ENCODE measurements at regions not wholly inside any gene's neighbourhood (a gene's known extent, or its start where the extent isn't known, plus 50 kb on each side); places are given as distances from the start of the nearest gene placed in this dataset.
"Not testable (repeated sequence)": the region's sequence is repeated elsewhere in the genome, so short reads cannot be mapped to it uniquely, and the experiment has no call there.

- ATAC-seq; in situ Hi-C loops (cut with MboI); BruUV-seq (replicated peaks); H2AFZ ChIP-seq (ENCODE audit: low read depth, low read length); H3K9me1 ChIP-seq (ENCODE audit: control insufficient read depth, insufficient read depth, low read length); H3K27ac ChIP-seq (ENCODE audit: extremely low read depth, low read depth, low read length); H3K4me2 ChIP-seq (ENCODE audit: insufficient read depth, low read length); H4K20me1 ChIP-seq (replicated peaks; ENCODE audit: control insufficient read depth, insufficient read depth, low read length); CTCF ChIA-PET (ENCODE audit: low intra/inter-chr PET ratio); POLR2A ChIA-PET; H3K4me3 ChIP-seq; H3K9ac ChIP-seq (ENCODE audit: insufficient read depth in 1 of 2, low read depth in 2 of 2, low read length in 2 of 2); DNase-seq (ENCODE audit: extremely low read depth in 1 of 4, low spot score in 3 of 4); intact Hi-C loops (cut with micrococcal nuclease); H3K27me3 ChIP-seq (ENCODE audit: control insufficient read depth in 2 of 2, insufficient read depth in 2 of 2, low read length in 2 of 2); FAIRE-seq; H3K9me3 ChIP-seq (replicated peaks; ENCODE audit: control insufficient read depth, insufficient read depth, low read depth, low read length); H3K36me3 ChIP-seq (ENCODE audit: control insufficient read depth, insufficient read depth, low read length); H3K79me2 ChIP-seq (ENCODE audit: control insufficient read depth, insufficient read depth, low read length): not testable (repeated sequence)
- peak; percentile 38 for TF ChIP-seq ZNF146 (CRISPR knock-in tag; IDR thresholded peaks at IDR 0.05; ENCODE audit: unreplicated experiment)
- 100% methylated on average over 1 of the region's 1 CpG for WGBS (ENCODE audit: insufficient coverage, low coverage, missing lambda C conversion rate)
- peaks cover 3 to 23% of the 10 kb centered on the region in 2 experiments; a peak in 3 of 5 replicates for H3K4me1 ChIP-seq (replicated peaks in 1 of 2; ENCODE audit: control insufficient read depth in 2 of 2, insufficient read depth in 2 of 2, low read length in 2 of 2)
Observed at GRCh38 chr7:26424319-26424718, 132.7 kb downstream of the SNX10 start.

GRCh38 chr7:26425655-26426054, 134.0 kb downstream of the SNX10 start:
- DNase-seq (ENCODE audit: extremely low read depth in 1 of 4, low spot score in 3 of 4) (no peak), FAIRE-seq (no peak), ATAC-seq (no peak)
- Histone ChIP-seq H3K9me3 (replicated peaks; ENCODE audit: control insufficient read depth, insufficient read depth, low read depth, low read length) (no peaks in the 10 kb centered on the region), H3K79me2 (ENCODE audit: control insufficient read depth, insufficient read depth, low read length) (no peaks in the 10 kb centered on the region), H3K36me3 (ENCODE audit: control insufficient read depth, insufficient read depth, low read length) (no peaks in the 10 kb centered on the region), H3K4me1 (replicated peaks in 1 of 2; ENCODE audit: control insufficient read depth in 2 of 2, insufficient read depth in 2 of 2, low read length in 2 of 2) (peaks cover 3 to 12% of the 10 kb centered on the region in 2 experiments; a peak in 3 of 5 replicates), H3K4me3 (no peak overlapping the region), H4K20me1 (replicated peaks; ENCODE audit: control insufficient read depth, insufficient read depth, low read length) (no peaks in the 10 kb centered on the region), H3K9me1 (ENCODE audit: control insufficient read depth, insufficient read depth, low read length) (no peaks in the 10 kb centered on the region), H3K27ac (ENCODE audit: extremely low read depth, low read depth, low read length) (no peak overlapping the region), H2AFZ (ENCODE audit: low read depth, low read length) (no peak overlapping the region), H3K4me2 (ENCODE audit: insufficient read depth, low read length) (no peak overlapping the region), H3K27me3 (ENCODE audit: control insufficient read depth in 2 of 2, insufficient read depth in 2 of 2, low read length in 2 of 2) (no peaks in the 10 kb centered on the region), H3K9ac (ENCODE audit: insufficient read depth in 1 of 2, low read depth in 2 of 2, low read length in 2 of 2) (no peak overlapping the region)
- intact Hi-C loops (cut with micrococcal nuclease) (no loop called here), in situ Hi-C loops (cut with MboI) (no loop called here)
- ChIA-PET CTCF (ENCODE audit: low intra/inter-chr PET ratio) (no interaction called here), POLR2A (interaction anchor here (0.6 to 1.4 kb wide), 4 partner anchors 10 to 1446 kb away, joined by 3 read pairs; no protein-coding TSS in a partner anchor)
- TF ChIP-seq, protein P1, sequence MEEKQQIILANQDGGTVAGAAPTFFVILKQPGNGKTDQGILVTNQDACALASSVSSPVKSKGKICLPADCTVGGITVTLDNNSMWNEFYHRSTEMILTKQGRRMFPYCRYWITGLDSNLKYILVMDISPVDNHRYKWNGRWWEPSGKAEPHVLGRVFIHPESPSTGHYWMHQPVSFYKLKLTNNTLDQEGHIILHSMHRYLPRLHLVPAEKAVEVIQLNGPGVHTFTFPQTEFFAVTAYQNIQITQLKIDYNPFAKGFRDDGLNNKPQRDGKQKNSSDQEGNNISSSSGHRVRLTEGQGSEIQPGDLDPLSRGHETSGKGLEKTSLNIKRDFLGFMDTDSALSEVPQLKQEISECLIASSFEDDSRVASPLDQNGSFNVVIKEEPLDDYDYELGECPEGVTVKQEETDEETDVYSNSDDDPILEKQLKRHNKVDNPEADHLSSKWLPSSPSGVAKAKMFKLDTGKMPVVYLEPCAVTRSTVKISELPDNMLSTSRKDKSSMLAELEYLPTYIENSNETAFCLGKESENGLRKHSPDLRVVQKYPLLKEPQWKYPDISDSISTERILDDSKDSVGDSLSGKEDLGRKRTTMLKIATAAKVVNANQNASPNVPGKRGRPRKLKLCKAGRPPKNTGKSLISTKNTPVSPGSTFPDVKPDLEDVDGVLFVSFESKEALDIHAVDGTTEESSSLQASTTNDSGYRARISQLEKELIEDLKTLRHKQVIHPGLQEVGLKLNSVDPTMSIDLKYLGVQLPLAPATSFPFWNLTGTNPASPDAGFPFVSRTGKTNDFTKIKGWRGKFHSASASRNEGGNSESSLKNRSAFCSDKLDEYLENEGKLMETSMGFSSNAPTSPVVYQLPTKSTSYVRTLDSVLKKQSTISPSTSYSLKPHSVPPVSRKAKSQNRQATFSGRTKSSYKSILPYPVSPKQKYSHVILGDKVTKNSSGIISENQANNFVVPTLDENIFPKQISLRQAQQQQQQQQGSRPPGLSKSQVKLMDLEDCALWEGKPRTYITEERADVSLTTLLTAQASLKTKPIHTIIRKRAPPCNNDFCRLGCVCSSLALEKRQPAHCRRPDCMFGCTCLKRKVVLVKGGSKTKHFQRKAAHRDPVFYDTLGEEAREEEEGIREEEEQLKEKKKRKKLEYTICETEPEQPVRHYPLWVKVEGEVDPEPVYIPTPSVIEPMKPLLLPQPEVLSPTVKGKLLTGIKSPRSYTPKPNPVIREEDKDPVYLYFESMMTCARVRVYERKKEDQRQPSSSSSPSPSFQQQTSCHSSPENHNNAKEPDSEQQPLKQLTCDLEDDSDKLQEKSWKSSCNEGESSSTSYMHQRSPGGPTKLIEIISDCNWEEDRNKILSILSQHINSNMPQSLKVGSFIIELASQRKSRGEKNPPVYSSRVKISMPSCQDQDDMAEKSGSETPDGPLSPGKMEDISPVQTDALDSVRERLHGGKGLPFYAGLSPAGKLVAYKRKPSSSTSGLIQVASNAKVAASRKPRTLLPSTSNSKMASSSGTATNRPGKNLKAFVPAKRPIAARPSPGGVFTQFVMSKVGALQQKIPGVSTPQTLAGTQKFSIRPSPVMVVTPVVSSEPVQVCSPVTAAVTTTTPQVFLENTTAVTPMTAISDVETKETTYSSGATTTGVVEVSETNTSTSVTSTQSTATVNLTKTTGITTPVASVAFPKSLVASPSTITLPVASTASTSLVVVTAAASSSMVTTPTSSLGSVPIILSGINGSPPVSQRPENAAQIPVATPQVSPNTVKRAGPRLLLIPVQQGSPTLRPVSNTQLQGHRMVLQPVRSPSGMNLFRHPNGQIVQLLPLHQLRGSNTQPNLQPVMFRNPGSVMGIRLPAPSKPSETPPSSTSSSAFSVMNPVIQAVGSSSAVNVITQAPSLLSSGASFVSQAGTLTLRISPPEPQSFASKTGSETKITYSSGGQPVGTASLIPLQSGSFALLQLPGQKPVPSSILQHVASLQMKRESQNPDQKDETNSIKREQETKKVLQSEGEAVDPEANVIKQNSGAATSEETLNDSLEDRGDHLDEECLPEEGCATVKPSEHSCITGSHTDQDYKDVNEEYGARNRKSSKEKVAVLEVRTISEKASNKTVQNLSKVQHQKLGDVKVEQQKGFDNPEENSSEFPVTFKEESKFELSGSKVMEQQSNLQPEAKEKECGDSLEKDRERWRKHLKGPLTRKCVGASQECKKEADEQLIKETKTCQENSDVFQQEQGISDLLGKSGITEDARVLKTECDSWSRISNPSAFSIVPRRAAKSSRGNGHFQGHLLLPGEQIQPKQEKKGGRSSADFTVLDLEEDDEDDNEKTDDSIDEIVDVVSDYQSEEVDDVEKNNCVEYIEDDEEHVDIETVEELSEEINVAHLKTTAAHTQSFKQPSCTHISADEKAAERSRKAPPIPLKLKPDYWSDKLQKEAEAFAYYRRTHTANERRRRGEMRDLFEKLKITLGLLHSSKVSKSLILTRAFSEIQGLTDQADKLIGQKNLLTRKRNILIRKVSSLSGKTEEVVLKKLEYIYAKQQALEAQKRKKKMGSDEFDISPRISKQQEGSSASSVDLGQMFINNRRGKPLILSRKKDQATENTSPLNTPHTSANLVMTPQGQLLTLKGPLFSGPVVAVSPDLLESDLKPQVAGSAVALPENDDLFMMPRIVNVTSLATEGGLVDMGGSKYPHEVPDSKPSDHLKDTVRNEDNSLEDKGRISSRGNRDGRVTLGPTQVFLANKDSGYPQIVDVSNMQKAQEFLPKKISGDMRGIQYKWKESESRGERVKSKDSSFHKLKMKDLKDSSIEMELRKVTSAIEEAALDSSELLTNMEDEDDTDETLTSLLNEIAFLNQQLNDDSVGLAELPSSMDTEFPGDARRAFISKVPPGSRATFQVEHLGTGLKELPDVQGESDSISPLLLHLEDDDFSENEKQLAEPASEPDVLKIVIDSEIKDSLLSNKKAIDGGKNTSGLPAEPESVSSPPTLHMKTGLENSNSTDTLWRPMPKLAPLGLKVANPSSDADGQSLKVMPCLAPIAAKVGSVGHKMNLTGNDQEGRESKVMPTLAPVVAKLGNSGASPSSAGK (IDR thresholded peaks at IDR 0.05), result peak; percentile 33; the same call in 1 of the 2 replicates
- TF ChIP-seq SREBF2 (CRISPR knock-in tag; IDR thresholded peaks at IDR 0.05) (no peak), L3MBTL2 (IDR thresholded peaks at IDR 0.05) (peak; percentile 21; the same call in 1 of the 2 replicates)
- 14% methylated on average over 1 of the region's 1 CpG for WGBS (ENCODE audit: insufficient coverage, low coverage, missing lambda C conversion rate)
- no TSS peak for BruUV-seq (replicated peaks)

Measured in K562 (cell line).